ENCODE measurements at regions not wholly inside any gene's neighbourhood (a gene's known extent, or its start where the extent isn't known, plus 50 kb on each side); places are given as distances from the start of the nearest gene placed in this dataset.

DNA sequence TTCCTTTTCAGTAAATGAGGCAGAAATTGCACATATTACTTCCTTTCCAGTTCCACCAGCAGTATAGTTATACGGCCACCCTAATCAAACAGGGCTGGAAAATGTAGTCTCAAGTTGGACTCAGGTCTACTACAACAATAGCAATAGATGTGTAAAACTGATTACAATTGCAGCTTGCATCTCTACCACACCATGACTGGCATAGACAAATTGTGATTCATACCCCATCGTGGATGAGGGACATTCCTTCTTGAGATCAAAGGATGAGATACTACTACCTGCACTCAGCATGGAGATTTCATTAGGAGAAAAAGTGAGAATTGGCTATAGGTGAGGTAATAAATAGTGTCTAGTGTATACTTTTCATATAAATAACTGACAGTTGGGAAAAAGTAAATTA lies 1220.8 kb downstream of the TYW1 start:
- Histone ChIP-seq H4K20me1 (ENCODE audit: control insufficient read depth, insufficient read depth, low read depth, low read length) (no peaks in the 10 kb centered on the region), H3K9me3 (ENCODE audit: control insufficient read depth, insufficient read depth, low read length) (no peaks in the 10 kb centered on the region), H3K27ac (ENCODE audit: low read depth, low read length) (no peak overlapping the region), H3K36me3 (ENCODE audit: control insufficient read depth, low read length) (no peaks in the 10 kb centered on the region), H3K4me1 (ENCODE audit: control insufficient read depth, low read length) (no peaks in the 10 kb centered on the region), H3K27me3 (ENCODE audit: control insufficient read depth, low read length) (no peaks in the 10 kb centered on the region), H3K9me2 (replicated peaks; ENCODE audit: control insufficient read depth, low read length) (no peaks in the 10 kb centered on the region), H3F3A (ENCODE audit: control insufficient read depth, insufficient read depth) (no peaks in the 10 kb centered on the region), H3K4me2 (ENCODE audit: low read length) (no peak overlapping the region), H3K4me3 (ENCODE audit: low read length) (no peak overlapping the region), H3K79me2 (ENCODE audit: control insufficient read depth, low read length) (no peaks in the 10 kb centered on the region)
- no peak for TF ChIP-seq EZH2phosphoT487 (IDR thresholded peaks at IDR 0.05; ENCODE audit: borderline replicate concordance, low read length)
- TF ChIP-seq, protein P1, sequence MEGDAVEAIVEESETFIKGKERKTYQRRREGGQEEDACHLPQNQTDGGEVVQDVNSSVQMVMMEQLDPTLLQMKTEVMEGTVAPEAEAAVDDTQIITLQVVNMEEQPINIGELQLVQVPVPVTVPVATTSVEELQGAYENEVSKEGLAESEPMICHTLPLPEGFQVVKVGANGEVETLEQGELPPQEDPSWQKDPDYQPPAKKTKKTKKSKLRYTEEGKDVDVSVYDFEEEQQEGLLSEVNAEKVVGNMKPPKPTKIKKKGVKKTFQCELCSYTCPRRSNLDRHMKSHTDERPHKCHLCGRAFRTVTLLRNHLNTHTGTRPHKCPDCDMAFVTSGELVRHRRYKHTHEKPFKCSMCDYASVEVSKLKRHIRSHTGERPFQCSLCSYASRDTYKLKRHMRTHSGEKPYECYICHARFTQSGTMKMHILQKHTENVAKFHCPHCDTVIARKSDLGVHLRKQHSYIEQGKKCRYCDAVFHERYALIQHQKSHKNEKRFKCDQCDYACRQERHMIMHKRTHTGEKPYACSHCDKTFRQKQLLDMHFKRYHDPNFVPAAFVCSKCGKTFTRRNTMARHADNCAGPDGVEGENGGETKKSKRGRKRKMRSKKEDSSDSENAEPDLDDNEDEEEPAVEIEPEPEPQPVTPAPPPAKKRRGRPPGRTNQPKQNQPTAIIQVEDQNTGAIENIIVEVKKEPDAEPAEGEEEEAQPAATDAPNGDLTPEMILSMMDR (IDR thresholded peaks at IDR 0.05; ENCODE audit: low read depth, low read length, poor library complexity, severe bottlenecking), result no peak

DNA sequence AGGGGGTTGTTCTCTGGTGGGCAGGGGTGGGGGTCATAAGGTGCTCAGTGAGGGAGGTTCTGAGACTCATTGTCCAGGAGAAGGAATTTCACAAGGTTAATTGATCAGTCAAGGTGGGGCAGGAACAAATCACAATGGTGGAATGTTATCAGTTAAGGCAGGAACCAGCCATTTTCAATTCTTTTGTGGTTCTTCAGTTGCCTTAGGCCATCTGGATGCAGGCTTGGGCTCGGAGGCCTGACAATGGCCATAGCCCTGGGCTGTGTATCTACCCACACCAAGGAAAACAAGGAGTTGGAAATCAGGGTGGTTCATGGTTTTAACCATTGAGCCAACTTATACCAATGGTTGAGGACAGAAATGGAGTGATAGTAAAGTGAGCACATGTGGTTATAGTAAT lies 1221.8 kb downstream of the TYW1 start:
- TF ChIP-seq, protein P1 (IDR thresholded peaks at IDR 0.05; ENCODE audit: low read depth, low read length, poor library complexity, severe bottlenecking), result no peak
- no peak for TF ChIP-seq EZH2phosphoT487 (IDR thresholded peaks at IDR 0.05; ENCODE audit: borderline replicate concordance, low read length)
- H3K9me2 ChIP-seq (replicated peaks; ENCODE audit: control insufficient read depth, low read length), result no peaks in the 10 kb centered on the region
- H3K36me3 ChIP-seq (ENCODE audit: control insufficient read depth, low read length), result no peaks in the 10 kb centered on the region
- H3K9me3 ChIP-seq (ENCODE audit: control insufficient read depth, insufficient read depth, low read length), result no peaks in the 10 kb centered on the region
- H3K4me1 ChIP-seq (ENCODE audit: control insufficient read depth, low read length), result no peaks in the 10 kb centered on the region
- no peaks in the 10 kb centered on the region for H3F3A ChIP-seq (ENCODE audit: control insufficient read depth, insufficient read depth)
- H3K27ac ChIP-seq (ENCODE audit: low read depth, low read length), result no peak overlapping the region
- no peak overlapping the region for H3K4me3 ChIP-seq (ENCODE audit: low read length)
- no peaks in the 10 kb centered on the region for H3K79me2 ChIP-seq (ENCODE audit: control insufficient read depth, low read length)
- H3K4me2 ChIP-seq (ENCODE audit: low read length), result no peak overlapping the region
- H3K27me3 ChIP-seq (ENCODE audit: control insufficient read depth, low read length), result no peaks in the 10 kb centered on the region
- H4K20me1 ChIP-seq (ENCODE audit: control insufficient read depth, insufficient read depth, low read depth, low read length), result no peaks in the 10 kb centered on the region

DNA sequence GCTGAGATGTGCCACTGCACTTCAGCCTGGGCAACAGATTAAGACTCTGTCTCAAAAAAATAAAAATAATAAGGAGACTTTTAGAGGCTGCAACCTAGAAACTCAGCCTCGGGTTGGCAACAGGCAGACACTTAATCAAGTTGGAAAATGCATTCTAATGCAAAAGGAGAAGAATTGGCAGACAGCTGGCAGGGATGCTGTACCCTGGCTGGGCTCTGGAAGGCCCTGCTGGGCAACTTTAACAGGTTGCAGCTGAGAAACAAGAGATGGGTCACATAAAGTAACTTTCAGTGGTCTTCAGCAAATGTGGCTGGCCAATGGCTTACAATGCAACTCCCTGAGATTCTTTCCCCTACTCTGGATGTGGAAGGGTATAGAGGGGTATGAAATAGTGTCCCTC lies 1225.7 kb downstream of the TYW1 start:
- TF ChIP-seq, protein P1 (IDR thresholded peaks at IDR 0.05; ENCODE audit: low read depth, low read length, poor library complexity, severe bottlenecking), result no peak
- no peak for TF ChIP-seq EZH2phosphoT487 (IDR thresholded peaks at IDR 0.05; ENCODE audit: borderline replicate concordance, low read length)
- Histone ChIP-seq H3F3A (ENCODE audit: control insufficient read depth, insufficient read depth) (no peaks in the 10 kb centered on the region), H3K36me3 (ENCODE audit: control insufficient read depth, low read length) (no peaks in the 10 kb centered on the region), H3K4me1 (ENCODE audit: control insufficient read depth, low read length) (no peaks in the 10 kb centered on the region), H4K20me1 (ENCODE audit: control insufficient read depth, insufficient read depth, low read depth, low read length) (no peaks in the 10 kb centered on the region), H3K27me3 (ENCODE audit: control insufficient read depth, low read length) (no peaks in the 10 kb centered on the region), H3K9me3 (ENCODE audit: control insufficient read depth, insufficient read depth, low read length) (no peaks in the 10 kb centered on the region), H3K79me2 (ENCODE audit: control insufficient read depth, low read length) (no peaks in the 10 kb centered on the region), H3K4me3 (ENCODE audit: low read length) (no peak overlapping the region), H3K27ac (ENCODE audit: low read depth, low read length) (no peak overlapping the region), H3K9me2 (replicated peaks; ENCODE audit: control insufficient read depth, low read length) (no peaks in the 10 kb centered on the region), H3K4me2 (ENCODE audit: low read length) (no peak overlapping the region)

Measured in DOHH2 (cell line).